ENCODE measurements at regions not wholly inside any gene's neighbourhood (a gene's known extent, or its start where the extent isn't known, plus 50 kb on each side); places are given as distances from the start of the nearest gene placed in this dataset.
"Not testable (repeated sequence)": the region's sequence is repeated elsewhere in the genome, so short reads cannot be mapped to it uniquely, and the experiment has no call there.

DNA sequence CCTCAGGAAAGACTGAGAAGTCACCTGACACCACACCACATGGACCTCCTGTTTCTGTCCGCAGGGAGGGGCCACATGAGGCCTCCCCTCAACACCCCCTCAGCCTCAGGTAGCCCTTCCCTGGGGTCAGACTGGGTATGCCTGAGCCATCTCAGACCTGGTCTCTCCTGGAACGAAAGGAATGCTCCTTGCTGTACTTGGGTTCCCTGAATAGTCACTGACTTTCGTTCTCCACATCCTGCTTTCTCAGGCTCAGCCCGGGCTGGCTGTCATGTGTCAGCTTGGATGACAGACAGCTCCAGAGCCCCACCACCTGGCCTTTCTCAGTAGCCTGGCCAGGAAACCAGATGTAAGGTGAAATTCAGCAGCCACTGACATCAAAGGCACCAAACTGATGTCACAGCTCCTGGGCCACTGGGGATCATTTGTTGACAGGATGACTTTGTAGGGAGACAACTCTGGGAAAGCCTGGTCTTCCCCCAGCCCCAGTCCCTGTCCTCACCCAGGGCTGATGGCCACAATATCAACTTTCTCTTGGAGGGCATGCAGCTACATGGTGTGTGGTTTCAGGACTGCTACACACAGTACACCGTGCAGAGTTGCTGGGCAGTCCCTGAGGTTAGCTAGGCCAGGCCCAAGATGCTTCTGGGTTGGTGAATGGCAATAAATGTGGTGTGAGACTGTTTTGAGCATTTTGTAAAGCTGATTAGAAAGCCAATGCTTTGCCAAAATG is 141.4 kb upstream of the MRPS22 start:
- no peak for DNase-seq

DNA sequence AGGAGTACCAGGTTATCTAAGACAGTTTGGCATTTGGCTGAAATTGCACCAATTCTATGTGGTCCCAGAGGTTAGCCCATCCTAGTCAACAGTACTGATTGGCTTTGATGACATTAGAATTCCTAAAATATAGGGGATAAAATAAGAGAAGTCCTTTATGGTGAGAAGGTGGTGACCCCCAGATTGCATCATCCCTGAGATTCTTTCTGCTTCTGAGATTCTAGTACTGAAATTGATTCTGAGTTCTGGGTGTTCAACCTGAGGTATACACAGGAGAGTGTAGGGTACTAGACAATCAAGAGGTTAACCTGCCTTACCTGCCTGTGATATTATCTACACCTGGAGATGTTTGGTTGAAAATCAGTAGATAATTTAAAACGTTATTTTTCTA is 140.9 kb upstream of the MRPS22 start:
- DNase-seq: no peak

DNA sequence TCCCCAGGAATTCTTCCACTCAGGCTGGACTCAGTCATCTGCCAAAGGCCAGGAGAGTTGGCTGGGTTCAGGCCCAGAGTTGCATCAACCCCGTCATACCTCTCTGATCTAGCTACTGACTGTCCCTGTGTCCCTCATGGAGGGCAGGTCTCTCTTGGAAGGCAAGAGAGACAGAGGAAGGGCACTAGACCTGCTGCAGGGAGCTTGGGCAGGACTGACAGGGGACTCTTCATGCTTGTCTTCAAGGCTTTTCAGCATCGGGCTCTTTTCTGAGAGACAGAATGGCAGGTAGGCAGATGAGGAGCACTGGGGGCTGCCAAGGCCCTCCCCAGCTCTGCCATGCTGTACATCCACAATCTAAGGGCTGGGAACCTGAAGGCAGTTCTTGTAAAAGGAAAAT is 140.1 kb upstream of the MRPS22 start:
- no peak for DNase-seq

GRCh38 chr3:139204728-139205127 is 139.1 kb upstream of the MRPS22 start:
- no peak for DNase-seq

- DNase-seq: no peak
Observed at GRCh38 chr3:139213936-139214335, 129.9 kb upstream of the MRPS22 start.

DNA sequence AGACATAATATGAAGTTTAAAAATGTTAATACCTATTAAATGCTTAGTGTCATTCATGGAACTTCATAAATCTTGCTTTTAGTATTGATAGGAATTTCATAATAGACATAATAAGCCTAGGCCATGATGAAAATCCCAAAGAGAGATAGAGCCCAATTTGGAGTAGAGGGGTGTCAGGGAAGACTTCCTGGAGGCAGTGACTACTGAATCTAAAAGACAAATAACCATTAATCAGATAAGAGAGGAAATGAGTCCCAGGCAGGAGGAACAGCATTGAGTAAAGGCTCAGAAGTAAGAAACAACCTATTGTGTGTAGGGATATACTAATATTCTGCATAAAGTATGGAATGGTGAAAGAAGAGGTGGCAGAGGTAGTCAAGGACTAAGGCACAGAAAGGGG is 126.9 kb upstream of the MRPS22 start:
- no peak for DNase-seq

GRCh38 chr3:139217633-139218032 is 126.2 kb upstream of the MRPS22 start:
- no peak for DNase-seq

- DNase-seq: no peak
Observed at GRCh38 chr3:139218046-139218445, 125.8 kb upstream of the MRPS22 start.

DNA sequence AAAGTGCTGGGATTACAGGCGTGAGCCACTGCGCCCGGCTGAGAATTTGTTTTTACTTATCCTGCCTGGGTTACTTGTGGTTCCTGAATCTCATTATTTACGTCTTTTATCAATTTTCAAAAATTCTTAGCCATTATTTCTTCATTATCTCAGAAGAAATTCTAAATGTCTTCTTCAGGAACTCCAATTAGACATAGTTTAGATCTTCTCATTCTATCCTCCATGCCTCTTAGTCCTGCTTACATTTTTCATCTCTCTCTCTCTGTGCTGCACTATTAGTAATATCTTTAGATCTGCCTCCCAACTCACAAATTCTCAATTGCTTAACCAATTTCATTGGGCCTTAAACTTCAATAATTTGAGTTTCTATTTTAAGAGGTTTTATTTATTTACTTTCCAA is 124.4 kb upstream of the MRPS22 start:
- no peak for DNase-seq

DNA sequence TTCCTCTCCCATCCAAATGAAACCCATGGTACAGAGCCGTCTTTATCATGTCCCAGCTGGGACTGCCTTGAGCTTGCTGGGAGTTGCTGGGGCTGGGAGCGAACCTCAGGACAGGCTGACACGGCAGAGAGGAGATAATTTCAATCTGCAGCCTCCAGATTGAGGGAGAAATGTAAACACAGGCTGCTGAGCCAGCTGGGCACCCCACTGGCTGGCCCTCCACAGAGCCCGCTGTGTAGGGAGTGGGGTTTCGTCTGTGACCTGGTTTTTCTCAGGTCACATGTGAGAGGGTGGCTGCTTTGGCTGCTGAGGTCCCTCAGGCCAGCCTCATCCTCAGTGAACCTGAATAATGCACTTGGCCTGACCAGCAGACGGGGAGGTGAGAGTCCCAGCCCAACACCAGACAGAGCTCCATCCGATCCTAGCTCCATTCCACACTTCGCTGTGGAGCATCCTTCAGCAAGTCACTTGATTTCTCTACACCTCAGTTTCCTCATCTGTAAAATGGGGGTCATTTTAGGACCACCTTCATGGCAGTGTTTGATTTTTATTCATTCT is 121.6 kb upstream of the MRPS22 start:
- no peak for DNase-seq

- no peak for DNase-seq
Observed at GRCh38 chr3:139225548-139225947, 118.3 kb upstream of the MRPS22 start.

DNA sequence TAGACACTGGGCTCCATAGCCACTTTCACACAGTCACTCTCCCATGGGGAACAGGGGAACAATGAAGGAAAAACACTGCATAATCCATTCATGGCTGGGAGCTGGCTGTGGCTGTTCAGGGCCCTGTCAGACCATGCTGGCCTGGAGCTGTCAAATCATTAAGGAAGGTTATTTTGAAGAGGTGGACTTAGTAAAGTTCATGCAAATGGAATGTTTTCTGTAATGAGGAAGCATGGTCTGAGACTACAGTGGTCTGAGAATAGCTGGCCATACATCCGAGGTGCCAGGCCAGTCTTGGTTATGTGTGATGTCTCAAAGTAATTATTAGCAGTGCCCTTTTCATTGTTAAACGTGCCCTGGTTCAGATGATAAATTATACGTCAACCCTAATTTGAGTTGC is 117.1 kb upstream of the MRPS22 start:
- DNase-seq: no peak

- no peak for DNase-seq
Observed at GRCh38 chr3:139227165-139227564, 116.7 kb upstream of the MRPS22 start.

- DNase-seq: no peak
Observed at GRCh38 chr3:139227827-139228226, 116.0 kb upstream of the MRPS22 start.

DNA sequence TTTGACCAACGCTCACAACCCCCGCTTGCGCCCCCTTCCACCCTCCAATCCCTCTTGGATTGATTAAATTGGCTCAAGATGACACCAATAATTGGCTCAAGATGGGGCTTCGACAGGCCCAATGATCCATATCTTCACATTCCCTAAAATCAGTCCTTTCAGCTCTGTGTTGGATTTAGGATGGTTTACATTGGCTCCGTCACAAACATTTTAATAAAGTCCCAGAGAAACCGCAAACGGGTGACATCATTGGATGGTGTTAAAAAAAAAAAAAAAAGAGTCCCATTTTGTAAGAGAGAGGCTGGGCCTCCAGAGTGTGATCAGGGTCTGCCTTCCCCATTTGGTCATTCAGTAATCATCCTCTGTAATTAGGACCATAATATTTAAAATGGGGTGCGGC is 113.4 kb upstream of the MRPS22 start:
- no peak for DNase-seq

DNA sequence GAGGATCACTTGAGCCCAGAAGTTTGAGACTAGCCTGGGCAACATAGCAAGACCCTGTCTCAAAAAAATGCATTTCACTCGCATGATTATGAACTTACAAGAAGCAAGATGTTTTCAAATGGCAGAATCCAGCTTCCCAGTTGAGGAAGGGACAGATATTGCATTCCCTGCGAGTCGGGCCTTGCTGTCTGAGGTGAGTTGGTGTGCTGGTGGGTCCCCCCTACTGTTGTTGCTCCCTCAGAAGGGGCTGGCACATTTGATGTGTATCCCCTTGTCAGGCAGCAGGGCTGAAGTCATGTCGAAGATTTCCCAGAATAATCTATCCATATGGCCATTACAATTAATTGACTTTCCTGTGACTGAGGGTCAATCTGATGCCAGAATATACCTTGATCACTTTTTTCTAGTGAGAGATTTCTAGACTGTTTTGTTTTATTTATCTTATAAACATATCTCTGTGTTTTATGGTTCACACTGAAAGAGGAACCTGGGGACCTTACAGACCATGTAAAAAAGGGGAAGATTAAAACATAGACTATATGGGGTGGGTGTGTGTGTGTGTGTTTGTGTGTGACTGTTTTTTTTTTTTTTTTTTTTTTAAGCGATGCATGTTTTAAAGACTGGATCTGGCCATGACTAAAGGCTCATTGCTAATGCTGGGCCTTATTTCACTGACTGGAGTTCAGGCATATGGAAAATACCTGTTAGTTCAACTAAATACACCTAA is 112.1 kb upstream of the MRPS22 start:
- DNase-seq: no peak

DNA sequence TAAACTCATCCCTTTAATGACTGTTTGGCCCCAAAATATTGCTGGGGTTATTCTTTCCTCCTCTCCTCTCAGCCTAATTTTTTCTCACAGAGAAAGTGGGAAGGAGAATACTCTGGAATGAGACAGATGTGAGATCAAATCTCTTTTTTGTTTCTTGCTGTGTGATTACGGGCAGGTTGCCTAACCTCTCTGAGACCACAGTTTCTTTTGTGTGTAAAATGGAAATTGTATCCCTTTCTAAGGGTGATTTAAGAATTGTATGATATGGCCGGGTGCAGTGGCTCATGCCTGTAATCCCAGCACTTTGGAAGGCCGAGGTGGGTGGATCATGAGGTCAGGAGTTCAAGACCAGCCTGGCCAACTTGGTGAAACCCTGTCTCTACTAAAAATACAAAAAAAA is 111.5 kb upstream of the MRPS22 start:
- not testable (repeated sequence) for DNase-seq

DNA sequence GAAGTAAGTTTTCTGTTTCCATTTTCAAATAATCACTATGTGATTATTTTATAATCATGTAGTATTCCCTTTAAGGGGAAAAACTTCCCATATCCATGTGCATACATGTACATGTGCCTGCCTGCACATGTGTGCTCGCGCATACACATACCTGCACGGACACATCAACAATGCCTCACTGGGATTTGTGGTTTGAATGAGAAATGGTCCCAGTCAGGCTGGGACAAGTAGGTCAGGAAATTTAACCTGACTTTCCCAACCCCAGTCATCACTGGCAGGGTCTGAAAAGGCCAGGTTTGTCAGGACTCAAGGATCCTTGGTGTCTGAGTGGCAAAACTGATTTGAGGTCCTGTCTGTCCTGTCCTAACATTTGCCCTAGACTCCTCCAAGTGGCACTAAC is 109.3 kb upstream of the MRPS22 start:
- DNase-seq: no peak

- no peak for DNase-seq
Observed at GRCh38 chr3:139235192-139235591, 108.6 kb upstream of the MRPS22 start.

- DNase-seq: no peak
Observed at GRCh38 chr3:139236336-139236735, 107.5 kb upstream of the MRPS22 start.

GRCh38 chr3:139238281-139239030 is 105.4 kb upstream of the MRPS22 start:
- no peak for DNase-seq

GRCh38 chr3:139239550-139239949 is 104.3 kb upstream of the MRPS22 start:
- DNase-seq: no peak

GRCh38 chr3:139241783-139242182 is 102.0 kb upstream of the MRPS22 start:
- DNase-seq: no peak

DNA sequence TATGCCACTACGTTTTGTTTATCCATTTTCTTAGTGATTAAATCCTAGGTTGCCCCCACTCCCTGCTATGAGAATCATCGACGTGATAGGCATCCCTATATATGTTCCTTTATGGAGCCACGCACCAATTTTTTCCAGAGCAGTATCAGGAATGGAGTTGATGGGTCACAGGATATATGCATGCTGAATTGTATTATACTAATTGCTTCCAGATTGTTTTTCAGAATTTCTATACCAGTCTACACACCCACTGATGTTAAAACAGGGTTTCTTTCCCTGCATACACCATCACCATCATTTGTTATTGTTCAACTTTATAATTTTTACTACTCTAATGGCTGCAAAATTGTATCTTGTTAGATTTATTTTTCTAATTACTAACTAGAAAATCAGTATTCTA is 100.1 kb upstream of the MRPS22 start:
- no peak for DNase-seq
